ENCODE measurements at regions not wholly inside any gene's neighbourhood (a gene's known extent, or its start where the extent isn't known, plus 50 kb on each side); places are given as distances from the start of the nearest gene placed in this dataset.

- TF ChIP-seq CTCF (IDR thresholded peaks at IDR 0.05; ENCODE audit: unreplicated experiment): no peak
- Mint-ChIP-seq H3K4me1 (no peaks in the 10 kb centered on the region), H3K4me3 (no peak overlapping the region), H3K9me3 (peaks cover 10% of the 10 kb centered on the region), H3K27me3 (ENCODE audit: low read depth) (peaks cover 18% of the 10 kb centered on the region), H3K36me3 (no peaks in the 10 kb centered on the region), H3K27ac (no peak overlapping the region)
- no peak for DNase-seq (ENCODE audit: low spot score in 2 of 2, unreplicated experiment in 2 of 2)
These were observed 420.5 kb downstream of the ZSWIM6 start for GRCh38 chr5:61752588-61752987.

- no peak overlapping the region for H3K4me3 Mint-ChIP-seq
- H3K4me1 Mint-ChIP-seq: no peaks in the 10 kb centered on the region
- peaks cover 6% of the 10 kb centered on the region for H3K9me3 Mint-ChIP-seq
- no peak for TF ChIP-seq CTCF (IDR thresholded peaks at IDR 0.05; ENCODE audit: unreplicated experiment)
- no peaks in the 10 kb centered on the region for H3K36me3 Mint-ChIP-seq
- no peak overlapping the region for H3K27ac Mint-ChIP-seq
- DNase-seq (ENCODE audit: low spot score in 2 of 2, unreplicated experiment in 2 of 2): no peak
- peaks cover 18% of the 10 kb centered on the region for H3K27me3 Mint-ChIP-seq (ENCODE audit: low read depth)
These were observed 422.7 kb downstream of the ZSWIM6 start for GRCh38 chr5:61754792-61755191.

GRCh38 chr5:61755726-61756222, 423.7 kb downstream of the ZSWIM6 start:
- no peak for TF ChIP-seq CTCF (IDR thresholded peaks at IDR 0.05; ENCODE audit: unreplicated experiment)

GRCh38 chr5:61758711-61759110, 426.7 kb downstream of the ZSWIM6 start:
- no peak for DNase-seq (ENCODE audit: low spot score in 2 of 2, unreplicated experiment in 2 of 2)
- H3K27me3 Mint-ChIP-seq (ENCODE audit: low read depth): peaks cover 7% of the 10 kb centered on the region
- H3K4me1 Mint-ChIP-seq: no peaks in the 10 kb centered on the region
- peaks cover 1% of the 10 kb centered on the region for H3K36me3 Mint-ChIP-seq
- H3K4me3 Mint-ChIP-seq: no peak overlapping the region
- no peak for TF ChIP-seq CTCF (IDR thresholded peaks at IDR 0.05; ENCODE audit: unreplicated experiment)
- H3K9me3 Mint-ChIP-seq: peaks cover 30% of the 10 kb centered on the region
- H3K27ac Mint-ChIP-seq: no peak overlapping the region

More at GRCh38 chr5:61755726-61756222, 423.7 kb downstream of the ZSWIM6 start:
- Mint-ChIP-seq H3K36me3 (no peaks in the 10 kb centered on the region), H3K4me3 (no peak overlapping the region), H3K9me3 (peaks cover 8% of the 10 kb centered on the region), H3K4me1 (no peaks in the 10 kb centered on the region), H3K27me3 (ENCODE audit: low read depth) (peaks cover 18% of the 10 kb centered on the region), H3K27ac (no peak overlapping the region)
- no peak for DNase-seq (ENCODE audit: low spot score in 2 of 2, unreplicated experiment in 2 of 2)

GRCh38 chr5:61765471-61765870, 433.4 kb downstream of the ZSWIM6 start:
- Mint-ChIP-seq H3K4me3 (no peak overlapping the region), H3K4me1 (no peaks in the 10 kb centered on the region), H3K27me3 (ENCODE audit: low read depth) (peaks cover 14% of the 10 kb centered on the region), H3K27ac (no peak overlapping the region), H3K9me3 (peaks cover 37% of the 10 kb centered on the region), H3K36me3 (peaks cover 1% of the 10 kb centered on the region)
- no peak for TF ChIP-seq CTCF (IDR thresholded peaks at IDR 0.05; ENCODE audit: unreplicated experiment)
- DNase-seq (ENCODE audit: low spot score in 2 of 2, unreplicated experiment in 2 of 2): no peak

GRCh38 chr5:61766141-61766540, 434.1 kb downstream of the ZSWIM6 start:
- Mint-ChIP-seq H3K27ac (no peak overlapping the region), H3K4me3 (no peak overlapping the region), H3K36me3 (peaks cover 1% of the 10 kb centered on the region), H3K27me3 (ENCODE audit: low read depth) (peaks cover 18% of the 10 kb centered on the region), H3K9me3 (peaks cover 32% of the 10 kb centered on the region), H3K4me1 (no peaks in the 10 kb centered on the region)
- DNase-seq (ENCODE audit: low spot score in 2 of 2, unreplicated experiment in 2 of 2): no peak
- TF ChIP-seq CTCF (IDR thresholded peaks at IDR 0.05; ENCODE audit: unreplicated experiment): no peak

All from mesothelial cell of epicardium (in vitro differentiated cells).